ENCODE measurements at regions not wholly inside any gene's neighbourhood (a gene's known extent, or its start where the extent isn't known, plus 50 kb on each side); places are given as distances from the start of the nearest gene placed in this dataset.

DNA sequence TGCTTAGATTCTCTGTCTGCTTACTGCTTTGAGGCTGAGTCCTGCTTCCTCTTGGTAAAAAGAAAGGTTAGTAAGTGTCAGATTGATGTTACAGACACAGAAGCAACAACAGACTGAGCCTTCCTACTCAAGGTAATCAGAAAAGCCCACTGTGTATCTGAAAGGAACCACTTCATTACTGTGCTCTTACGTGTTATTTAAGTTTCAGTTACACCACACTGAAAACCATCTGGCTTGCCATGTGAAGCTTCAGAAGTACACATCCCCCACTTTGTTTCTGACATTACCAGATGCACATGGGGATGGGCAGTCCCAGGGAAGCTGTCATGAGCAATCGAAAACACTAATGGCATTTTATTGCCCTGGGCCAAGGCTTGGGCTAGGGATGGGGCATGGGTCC, 1290.1 kb downstream of the AACS start:
- TF ChIP-seq CTCF (IDR thresholded peaks at IDR 0.05; ENCODE audit: insufficient read depth, low read length, poor library complexity, severe bottlenecking) (no peak), EZH2phosphoT487 (conservative IDR thresholded peaks at IDR 0.05; ENCODE audit: low read length) (no peak)
